Tibial artery (tissue), 4 donors: ENCODE measurements at regions not wholly inside any gene's neighbourhood (a gene's known extent, or its start where the extent isn't known, plus 50 kb on each side); places are given as distances from the start of the nearest gene placed in this dataset.

Source experiments
- DNase-seq, 2 donors: peaks; one replicate each; pipeline ENCODE4 v3.0.0-alpha.2; 2019
- H3K27ac ChIP-seq, 2 donors: fragments of 200-600 bp; sonication (generic) in 1 of 2; 1 replicate in 1 of 2; 2 replicates in 1 of 2; pipeline ENCODE4 v1.5.1; 2018 to 2019; ENCODE audit warnings: mild to moderate bottlenecking in 1 of 2
- H3K27me3 ChIP-seq, 2 donors: fragments of 200-600 bp; sonication (generic) in 1 of 2; one replicate each; pipeline versions ENCODE4 v1.5.1 to v1.6.0; 2016 to 2019
- H3K36me3 ChIP-seq, 3 donors: fragments of 200-600 bp; sonication (generic) in 2 of 3; one replicate each; pipeline ENCODE4 v1.5.1; 2016 to 2019; ENCODE audit warnings: mild to moderate bottlenecking in 2 of 3
- H3K4me1 ChIP-seq, 4 donors: fragments of 200-600 bp; sonication (generic) in 2 of 4; 1 replicate in 3 of 4; 2 replicates in 1 of 4; pipeline ENCODE4 v1.5.1; 2016 to 2019
- H3K4me3 ChIP-seq, 2 donors: fragments of 200-600 bp; sonication (generic) in 1 of 2; 1 replicate in 1 of 2; 2 replicates in 1 of 2; pipeline ENCODE4 v1.5.1; 2018 to 2019; ENCODE audit warnings: mild to moderate bottlenecking in 2 of 2
- H3K9me3 ChIP-seq, 3 donors: fragments of 200-600 bp; sonication (generic) in 1 of 3; one replicate each; pipeline ENCODE4 v1.5.1; 2016 to 2019
- CTCF ChIP-seq, 2 experiments: fragments of 200-600 bp in 1 of 2; fragments of 450-650 bp in 1 of 2; IDR thresholded peaks; one replicate each; pipeline ENCODE4 v1.5.1; 2017 to 2019; ENCODE audit warnings: antibody characterized with exemption in 2 of 2, mild to moderate bottlenecking in 1 of 2, moderate library complexity in 1 of 2
- intact Hi-C: fragments of 100-400 bp; cut with DNase I; formaldehyde crosslinking; loops from one replicate; pipeline ENCODE4 v1.15.0; 2023; ENCODE audit warnings: low total_unique reads

- TF ChIP-seq CTCF (IDR thresholded peaks at IDR 0.05), result no peak
- H3K9me3 ChIP-seq, result no peaks in the 10 kb centered on the region
- peaks cover 0 to 14% (median 4%) of the 10 kb centered on the region in 4 donors for H3K4me1 ChIP-seq
- no peak for DNase-seq
- intact Hi-C loops, result no loop called here
- H3K27me3 ChIP-seq, result no peaks in the 10 kb centered on the region
- no peaks in the 10 kb centered on the region for H3K36me3 ChIP-seq
- no peak overlapping the region for H3K27ac ChIP-seq
- no peak overlapping the region for H3K4me3 ChIP-seq
Measured at GRCh38 chr1:87501738-87502137, 173.1 kb downstream of the LMO4 start.

GRCh38 chr1:87505391-87505983, 176.8 kb downstream of the LMO4 start:
- Histone ChIP-seq H3K27ac (no peak overlapping the region), H3K27me3 (no peaks in the 10 kb centered on the region), H3K9me3 (no peaks in the 10 kb centered on the region), H3K4me3 (no peak overlapping the region), H3K4me1 (peaks cover 0 to 15% (median 6%) of the 10 kb centered on the region in 4 donors), H3K36me3 (no peaks in the 10 kb centered on the region)
- intact Hi-C loops, result no loop called here
- DNase-seq, result no peak
- TF ChIP-seq CTCF (IDR thresholded peaks at IDR 0.05), result no peak

- DNase-seq, result no peak
- intact Hi-C loops, result no loop called here
- H3K4me3 ChIP-seq, result no peak overlapping the region
Measured at GRCh38 chr1:87506147-87506546, 177.5 kb downstream of the LMO4 start.

GRCh38 chr1:87508247-87508787, 179.6 kb downstream of the LMO4 start:
- no peak for DNase-seq
- intact Hi-C loops, result no loop called here
- Histone ChIP-seq H3K4me1 (peaks cover 0 to 34% (median 8%) of the 10 kb centered on the region in 4 donors), H3K36me3 (no peaks in the 10 kb centered on the region), H3K9me3 (no peaks in the 10 kb centered on the region), H3K27me3 (no peaks in the 10 kb centered on the region), H3K4me3 (no peak overlapping the region), H3K27ac (peak overlapping the region in 1 of 2 donors; percentile 32)
- TF ChIP-seq CTCF (IDR thresholded peaks at IDR 0.05), result no peak

More at GRCh38 chr1:87506147-87506546, 177.5 kb downstream of the LMO4 start:
- no peak for TF ChIP-seq CTCF (IDR thresholded peaks at IDR 0.05)
- Histone ChIP-seq H3K9me3 (no peaks in the 10 kb centered on the region), H3K4me1 (peaks cover 0 to 16% (median 6%) of the 10 kb centered on the region in 4 donors), H3K36me3 (no peaks in the 10 kb centered on the region), H3K27ac (no peak overlapping the region), H3K27me3 (no peaks in the 10 kb centered on the region)

- intact Hi-C loops, result no loop called here
- H3K4me1 ChIP-seq, result peaks cover 0 to 42% (median 8%) of the 10 kb centered on the region in 4 donors
- H3K27ac ChIP-seq, result no peak overlapping the region
- no peak for TF ChIP-seq CTCF (IDR thresholded peaks at IDR 0.05)
- no peak for DNase-seq
- no peak overlapping the region for H3K4me3 ChIP-seq
- no peaks in the 10 kb centered on the region for H3K27me3 ChIP-seq
- no peaks in the 10 kb centered on the region for H3K9me3 ChIP-seq
- H3K36me3 ChIP-seq, result no peaks in the 10 kb centered on the region
Measured at GRCh38 chr1:87510540-87510939, 181.9 kb downstream of the LMO4 start.
